GM10266 (cell line): ENCODE measurements at regions not wholly inside any gene's neighbourhood (a gene's known extent, or its start where the extent isn't known, plus 50 kb on each side); places are given as distances from the start of the nearest gene placed in this dataset.

Experiments
- DNase-seq: peaks from one replicate; pipeline ENCODE4 v3.0.0; 2012; ENCODE audit errors: extremely low spot score
- CTCF ChIP-seq: IDR thresholded peaks from 2 replicates; pipeline ENCODE4 v1.5.1; 2012; ENCODE audit warnings: mild to moderate bottlenecking, low read depth; ENCODE audit not compliant: control insufficient read depth, insufficient read depth; ENCODE audit errors: missing control alignments

- no peak for DNase-seq
- TF ChIP-seq CTCF, result no peak
Observed at GRCh38 chr18:39802648-39803229, 2152.3 kb upstream of the PIK3C3 start.

GRCh38 chr18:39801848-39802247 lies 2153.2 kb upstream of the PIK3C3 start:
- no peak for TF ChIP-seq CTCF
- DNase-seq, result no peak

- no peak for TF ChIP-seq CTCF
- DNase-seq, result no peak
Observed at GRCh38 chr18:39801010-39801409, 2154.0 kb upstream of the PIK3C3 start.

- no peak for TF ChIP-seq CTCF
- DNase-seq, result no peak
Observed at GRCh38 chr18:39799006-39799405, 2156.0 kb upstream of the PIK3C3 start.

- no peak for DNase-seq
- no peak for TF ChIP-seq CTCF
Observed at GRCh38 chr18:39796393-39796792, 2158.6 kb upstream of the PIK3C3 start.

GRCh38 chr18:39795350-39795749 lies 2159.7 kb upstream of the PIK3C3 start:
- DNase-seq, result no peak
- no peak for TF ChIP-seq CTCF

- DNase-seq, result no peak
- TF ChIP-seq CTCF, result no peak
Observed at GRCh38 chr18:39793609-39794008, 2161.4 kb upstream of the PIK3C3 start.
